ENCODE measurements at regions not wholly inside any gene's neighbourhood (a gene's known extent, or its start where the extent isn't known, plus 50 kb on each side); places are given as distances from the start of the nearest gene placed in this dataset.

DNA sequence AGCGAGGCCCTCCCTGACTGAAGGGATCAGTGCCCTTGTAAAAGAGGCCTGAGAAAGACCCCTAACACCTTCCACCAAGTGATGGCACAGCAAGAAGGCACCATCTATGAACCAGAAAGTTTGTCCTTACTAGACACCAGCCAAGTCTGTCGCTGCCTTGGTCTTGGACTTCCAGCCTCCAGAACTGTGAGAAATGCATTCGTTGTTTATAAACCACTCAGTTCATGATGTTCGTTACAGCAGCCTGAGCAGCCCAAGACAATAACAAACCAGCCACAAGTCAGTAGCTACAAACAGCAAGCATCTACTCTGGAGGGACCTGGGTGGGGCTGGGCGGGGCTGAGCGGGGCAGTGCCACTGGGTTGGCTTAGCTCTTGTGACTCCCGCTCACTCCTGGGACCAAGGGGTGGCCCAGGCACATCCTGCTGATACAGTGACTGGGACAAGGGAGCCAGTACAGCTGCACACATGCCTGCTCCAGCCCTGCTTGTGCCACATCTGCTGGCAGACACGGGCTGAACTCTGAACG, 234.9 kb downstream of the IRF8 start:
- TF ChIP-seq POLR2A (IDR thresholded peaks at IDR 0.05): no peak
- TF ChIP-seq, protein P1, sequence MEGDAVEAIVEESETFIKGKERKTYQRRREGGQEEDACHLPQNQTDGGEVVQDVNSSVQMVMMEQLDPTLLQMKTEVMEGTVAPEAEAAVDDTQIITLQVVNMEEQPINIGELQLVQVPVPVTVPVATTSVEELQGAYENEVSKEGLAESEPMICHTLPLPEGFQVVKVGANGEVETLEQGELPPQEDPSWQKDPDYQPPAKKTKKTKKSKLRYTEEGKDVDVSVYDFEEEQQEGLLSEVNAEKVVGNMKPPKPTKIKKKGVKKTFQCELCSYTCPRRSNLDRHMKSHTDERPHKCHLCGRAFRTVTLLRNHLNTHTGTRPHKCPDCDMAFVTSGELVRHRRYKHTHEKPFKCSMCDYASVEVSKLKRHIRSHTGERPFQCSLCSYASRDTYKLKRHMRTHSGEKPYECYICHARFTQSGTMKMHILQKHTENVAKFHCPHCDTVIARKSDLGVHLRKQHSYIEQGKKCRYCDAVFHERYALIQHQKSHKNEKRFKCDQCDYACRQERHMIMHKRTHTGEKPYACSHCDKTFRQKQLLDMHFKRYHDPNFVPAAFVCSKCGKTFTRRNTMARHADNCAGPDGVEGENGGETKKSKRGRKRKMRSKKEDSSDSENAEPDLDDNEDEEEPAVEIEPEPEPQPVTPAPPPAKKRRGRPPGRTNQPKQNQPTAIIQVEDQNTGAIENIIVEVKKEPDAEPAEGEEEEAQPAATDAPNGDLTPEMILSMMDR (IDR thresholded peaks at IDR 0.05): no peak
